RKO (cell line): ENCODE measurements at regions not wholly inside any gene's neighbourhood (a gene's known extent, or its start where the extent isn't known, plus 50 kb on each side); places are given as distances from the start of the nearest gene placed in this dataset.

Experiments
- DNase-seq: peaks from one replicate; pipeline ENCODE4 v3.0.0-alpha.2; 2016; ENCODE audit warnings: low spot score

DNA sequence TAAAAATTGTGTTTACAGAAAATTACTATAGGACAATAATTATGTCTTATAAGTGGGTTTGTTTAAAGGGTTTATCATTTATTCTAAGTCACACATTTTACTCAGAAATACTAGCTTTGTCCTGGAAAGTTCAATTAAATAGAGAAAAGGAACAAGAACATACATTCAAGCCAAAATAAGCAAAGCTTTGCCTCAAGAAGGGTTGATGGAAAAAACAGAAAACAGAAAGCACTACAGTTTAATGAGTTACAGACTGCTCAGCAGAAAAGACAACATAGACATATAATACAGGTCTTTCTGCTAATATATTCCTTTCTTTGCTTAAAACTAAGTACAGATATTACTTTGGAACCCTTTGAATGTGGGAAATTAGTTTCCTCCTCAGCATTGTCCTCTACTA, 703.0 kb upstream of the LRFN5 start:
- no peak for DNase-seq

DNA sequence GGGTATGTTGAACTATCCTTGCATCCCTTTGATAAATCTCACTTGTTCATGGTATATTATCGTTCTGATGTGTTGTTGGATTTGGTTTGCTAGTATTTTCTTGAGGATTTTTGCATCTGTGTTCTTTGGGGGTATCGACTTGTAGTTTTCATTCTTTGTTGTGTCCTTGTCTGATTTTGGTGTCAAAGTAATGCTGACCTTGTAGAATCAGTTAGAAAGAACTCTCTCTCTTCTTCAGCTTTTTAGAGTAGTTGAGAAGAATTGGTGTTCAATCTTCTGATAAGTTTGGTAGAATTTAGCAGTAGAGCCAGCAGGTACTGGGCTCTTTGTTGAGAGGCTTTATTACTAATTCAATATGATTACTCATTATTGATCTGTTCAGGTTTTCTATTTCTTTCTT, 707.2 kb upstream of the LRFN5 start:
- DNase-seq, result no peak

DNA sequence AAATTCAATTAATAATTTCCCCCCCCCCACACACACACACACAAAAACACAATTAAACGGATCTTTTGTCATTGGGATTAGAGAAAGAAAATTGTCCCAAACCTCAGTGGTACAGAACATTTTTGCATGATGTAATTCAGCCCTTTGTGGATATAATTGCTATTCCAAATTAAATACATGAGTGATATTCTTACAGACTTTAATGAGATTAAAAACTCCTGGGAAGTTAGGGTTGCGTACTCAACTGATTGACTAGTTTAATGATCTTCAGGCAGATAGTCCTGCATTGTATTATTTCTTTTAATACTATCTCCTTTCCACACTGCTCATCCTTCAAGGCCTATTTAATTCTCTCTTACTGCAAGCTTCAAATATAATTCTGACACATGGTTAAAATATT, 711.8 kb upstream of the LRFN5 start:
- DNase-seq, result no peak

DNA sequence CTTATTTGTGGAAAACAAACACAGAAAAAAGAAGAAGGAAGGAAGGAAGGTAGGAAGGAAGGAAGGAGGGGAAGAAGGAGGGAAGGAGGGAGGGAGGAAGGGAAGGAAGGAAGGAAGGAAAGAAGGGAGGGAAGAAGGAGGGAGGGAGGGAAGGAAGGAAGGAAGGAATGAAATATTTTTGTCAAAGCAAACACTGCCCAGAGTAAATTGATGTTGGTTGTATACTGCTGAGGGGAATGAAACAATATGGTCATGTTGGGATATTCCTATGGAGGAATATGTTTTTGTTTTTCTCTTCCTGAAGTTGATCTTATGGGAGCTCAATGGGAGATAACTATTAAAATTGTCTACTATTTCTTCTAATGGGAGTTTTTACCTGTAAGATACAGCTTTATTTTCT, 717.5 kb upstream of the LRFN5 start:
- no peak for DNase-seq

- no peak for DNase-seq
Observed at GRCh38 chr14:40887912-40888311, 718.8 kb upstream of the LRFN5 start.

GRCh38 chr14:40870252-40870651, 736.4 kb upstream of the LRFN5 start:
- peak; percentile 43 for DNase-seq

- no peak for DNase-seq
Observed at GRCh38 chr14:40859055-40859454, 747.6 kb upstream of the LRFN5 start.

DNA sequence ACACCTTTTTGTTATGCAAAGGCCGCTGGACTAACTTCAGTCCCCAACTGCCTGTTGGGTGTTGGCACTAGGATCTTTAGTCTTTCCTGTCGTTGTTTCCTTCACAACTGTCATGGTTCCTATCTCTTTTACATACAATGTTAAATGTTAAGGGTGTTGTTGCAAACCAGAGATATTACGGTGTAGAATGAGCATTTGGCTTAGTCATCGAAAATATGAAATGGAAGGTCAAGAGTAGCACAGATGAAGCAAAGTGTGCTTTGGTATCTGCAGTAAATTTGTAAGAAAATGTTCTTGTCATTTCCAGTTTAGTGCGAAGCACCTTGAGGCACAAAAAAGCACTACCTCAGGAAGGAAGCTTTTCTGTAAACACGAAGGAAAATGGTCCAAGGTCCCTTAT, 751.3 kb upstream of the LRFN5 start:
- DNase-seq, result no peak

DNA sequence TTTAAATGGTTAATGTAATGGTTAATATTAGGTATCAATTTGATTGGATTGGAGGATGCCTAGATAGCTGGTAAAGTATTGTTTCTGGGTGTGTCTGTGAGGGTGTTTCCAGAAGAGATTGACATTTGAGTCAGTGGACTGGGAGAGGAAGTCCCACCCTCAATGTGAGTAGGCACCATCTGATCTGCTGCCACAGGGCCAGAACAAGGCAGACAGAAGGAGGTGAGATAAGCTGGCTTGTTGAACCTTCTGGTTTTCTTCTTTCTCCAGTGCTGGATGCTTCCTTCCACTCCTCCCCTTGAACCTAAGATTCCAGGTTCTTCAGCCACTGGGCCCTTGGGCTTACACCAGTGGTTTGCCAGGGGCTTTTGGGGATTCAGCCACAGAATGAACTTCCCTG, 756.5 kb upstream of the LRFN5 start:
- no peak for DNase-seq

GRCh38 chr14:40847480-40847879, 759.2 kb upstream of the LRFN5 start:
- no peak for DNase-seq

- no peak for DNase-seq
Observed at GRCh38 chr14:40842816-40843215, 763.9 kb upstream of the LRFN5 start.

DNA sequence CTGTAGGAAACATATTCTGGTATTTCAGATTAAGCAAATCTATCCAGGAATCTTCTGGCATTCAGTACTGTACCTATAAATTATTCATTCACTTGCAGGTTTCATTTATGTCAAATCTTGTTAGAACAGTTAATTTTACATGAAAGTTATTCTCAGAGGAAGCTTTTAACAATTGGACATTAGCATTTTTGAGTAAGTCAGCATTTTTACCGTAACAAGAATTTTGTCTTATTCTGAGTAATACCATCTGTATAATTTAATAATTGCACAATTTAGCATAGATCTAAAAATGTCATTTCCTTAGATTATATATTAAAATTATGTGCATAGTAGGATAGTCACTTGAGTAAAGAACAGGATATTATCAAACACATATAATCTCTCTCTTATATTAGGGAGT, 764.8 kb upstream of the LRFN5 start:
- no peak for DNase-seq

DNA sequence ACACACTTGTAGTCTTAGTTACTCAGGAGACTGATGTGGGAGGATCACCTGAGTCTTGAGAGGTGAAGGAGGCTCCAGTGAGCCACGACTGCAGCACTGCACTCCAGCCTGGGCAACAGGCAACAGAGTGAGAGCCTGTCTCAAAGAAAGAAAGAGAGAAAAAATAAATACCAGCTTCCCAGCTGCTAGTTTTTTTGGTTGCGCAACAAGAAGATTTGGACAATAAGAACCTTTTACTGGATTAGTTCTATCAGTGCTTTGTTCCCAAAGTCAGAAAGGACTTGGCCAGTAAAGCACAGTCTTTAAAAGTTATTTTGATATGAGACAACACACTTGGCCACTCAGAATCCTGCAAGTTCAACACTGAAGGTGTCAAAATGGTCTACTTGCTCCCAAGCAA, 768.1 kb upstream of the LRFN5 start:
- no peak for DNase-seq

- no peak for DNase-seq
Observed at GRCh38 chr14:40806471-40806870, 800.2 kb upstream of the LRFN5 start.

DNA sequence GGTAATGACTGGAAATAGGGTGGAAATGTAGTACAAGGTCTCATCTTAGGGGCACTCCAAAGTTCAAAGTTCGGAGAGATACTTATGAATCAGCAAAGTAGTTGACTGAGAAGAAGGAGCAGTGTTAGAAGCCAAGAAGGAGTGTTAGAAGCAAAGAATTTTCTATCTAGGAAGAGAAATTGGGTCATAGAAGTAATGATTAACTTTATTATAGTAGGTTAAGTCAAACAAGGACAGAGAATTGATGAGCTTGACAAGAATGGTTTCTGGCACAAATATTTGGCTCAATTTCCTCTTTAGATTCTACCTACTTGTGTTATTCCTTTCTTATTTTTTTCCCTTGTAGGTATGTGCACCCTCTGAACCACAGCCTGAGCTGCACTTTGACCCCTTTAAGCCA, 810.5 kb upstream of the LRFN5 start:
- no peak for DNase-seq

DNA sequence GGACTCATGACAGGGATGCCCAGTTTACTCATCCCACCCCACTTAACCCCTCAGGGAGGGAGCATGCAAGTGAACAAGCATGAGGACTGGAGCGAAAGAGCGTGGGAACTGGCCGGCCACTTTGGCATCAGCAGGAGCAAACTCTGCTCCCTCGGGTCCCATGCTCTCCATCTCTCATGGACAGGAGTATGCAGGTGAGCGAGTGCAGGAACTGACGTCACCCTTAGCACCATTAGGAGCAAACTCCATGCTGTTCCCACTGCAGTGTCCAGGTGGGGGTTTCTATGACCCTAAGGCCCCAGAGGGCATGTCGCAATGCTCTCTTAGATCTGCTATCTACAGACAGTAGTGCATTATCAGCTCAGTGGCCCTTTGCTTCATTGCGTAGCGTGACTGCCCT, 821.8 kb upstream of the LRFN5 start:
- DNase-seq, result no peak

GRCh38 chr14:40762685-40763084, 844.0 kb upstream of the LRFN5 start:
- no peak for DNase-seq

GRCh38 chr14:40762177-40762576, 844.5 kb upstream of the LRFN5 start:
- no peak for DNase-seq

GRCh38 chr14:40760704-40761103, 846.0 kb upstream of the LRFN5 start:
- DNase-seq, result no peak

DNA sequence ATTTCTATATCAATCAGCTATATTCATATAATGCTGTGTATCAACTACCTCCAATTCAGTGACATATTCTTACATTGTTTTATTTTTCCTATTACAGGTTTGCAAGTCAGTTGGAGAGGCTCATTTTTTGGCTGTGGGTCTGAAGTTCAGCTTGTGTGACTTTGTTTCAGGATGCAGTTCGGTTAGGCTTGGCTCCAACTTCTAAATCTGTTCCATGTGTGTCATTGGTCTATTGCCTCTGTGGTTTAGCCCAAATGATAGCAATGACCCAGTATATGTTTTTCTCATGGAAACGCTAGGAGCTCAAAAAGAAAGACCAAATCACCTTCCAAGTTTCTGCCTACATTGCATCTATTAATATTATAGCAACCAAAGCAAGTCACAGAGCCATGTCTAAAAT, 848.6 kb upstream of the LRFN5 start:
- no peak for DNase-seq

DNA sequence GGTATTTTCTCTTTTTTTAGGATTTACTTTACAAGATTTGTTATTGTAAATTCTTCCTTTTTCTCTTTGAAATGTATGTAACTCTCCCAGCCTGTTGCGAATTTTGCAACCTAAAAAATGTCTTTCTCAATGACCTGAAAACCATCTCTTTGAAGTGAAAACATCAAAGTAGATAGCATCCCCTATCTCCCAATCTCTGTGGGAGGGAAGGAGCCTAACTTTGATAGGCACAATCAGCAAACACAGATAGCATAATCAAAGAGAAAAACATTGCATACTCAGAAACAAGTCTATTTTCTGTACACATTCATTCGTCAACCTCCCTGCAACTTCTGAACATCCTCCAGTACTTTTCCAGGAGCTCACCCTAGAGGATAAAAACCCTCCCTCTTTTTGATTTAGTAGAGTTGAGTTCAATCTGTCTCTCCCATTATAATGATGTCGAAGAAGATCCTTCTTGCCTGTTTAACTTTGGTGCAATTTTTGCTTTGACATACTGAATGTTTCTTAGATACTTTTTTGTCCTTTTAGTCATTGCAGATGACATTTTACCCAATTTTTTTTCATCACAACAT, 849.2 kb upstream of the LRFN5 start:
- no peak for DNase-seq

DNA sequence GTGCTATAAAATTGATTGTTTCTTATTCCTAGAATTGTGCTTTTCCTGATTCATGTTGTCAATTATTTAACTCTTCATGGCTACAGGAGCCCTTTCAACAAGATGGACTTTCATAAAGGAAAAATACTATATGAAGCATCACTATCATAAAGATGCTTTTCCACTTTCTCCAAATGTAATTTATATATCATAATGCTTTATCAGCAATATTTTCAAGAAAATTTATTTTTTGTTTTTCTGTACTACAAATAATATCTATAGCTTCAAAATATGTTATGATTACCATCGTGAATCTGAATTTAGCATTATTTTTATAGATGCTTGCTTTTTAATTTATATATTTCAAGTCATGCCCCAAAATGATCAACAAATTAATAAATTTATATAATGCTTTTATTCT, 873.5 kb upstream of the LRFN5 start:
- DNase-seq, result no peak

GRCh38 chr14:40727107-40727506, 879.6 kb upstream of the LRFN5 start:
- no peak for DNase-seq

DNA sequence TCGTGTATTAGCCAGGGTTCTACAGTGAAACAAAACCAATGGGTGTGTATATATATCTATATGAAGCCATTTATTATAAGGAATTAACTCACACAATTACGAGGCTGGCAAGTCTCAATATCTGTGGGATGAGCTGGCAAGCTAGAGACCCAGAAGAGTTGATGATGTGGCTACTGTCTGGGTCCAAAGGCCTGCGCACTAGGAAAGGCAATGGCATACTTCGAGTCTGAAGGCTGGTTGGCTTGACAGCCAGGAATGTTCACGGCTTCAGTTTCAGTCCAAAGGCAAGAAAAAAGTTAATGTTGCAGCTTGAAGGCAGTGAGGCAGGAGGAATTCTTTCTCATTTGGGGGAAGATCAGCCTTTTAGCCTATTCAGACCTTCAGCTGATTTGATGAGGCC, 893.3 kb upstream of the LRFN5 start:
- no peak for DNase-seq

GRCh38 chr14:40697231-40697630, 909.4 kb upstream of the LRFN5 start:
- peak; percentile 75 for DNase-seq
